Fibroblast of skin of left biceps (primary cell): ENCODE measurements at regions not wholly inside any gene's neighbourhood (a gene's known extent, or its start where the extent isn't known, plus 50 kb on each side); places are given as distances from the start of the nearest gene placed in this dataset.

Experiments used
- DNase-seq, 2 experiments: peaks; one replicate each; pipeline ENCODE4 v3.0.0-alpha.2; 2013; ENCODE audit warnings: low read depth in 2 of 2

DNA sequence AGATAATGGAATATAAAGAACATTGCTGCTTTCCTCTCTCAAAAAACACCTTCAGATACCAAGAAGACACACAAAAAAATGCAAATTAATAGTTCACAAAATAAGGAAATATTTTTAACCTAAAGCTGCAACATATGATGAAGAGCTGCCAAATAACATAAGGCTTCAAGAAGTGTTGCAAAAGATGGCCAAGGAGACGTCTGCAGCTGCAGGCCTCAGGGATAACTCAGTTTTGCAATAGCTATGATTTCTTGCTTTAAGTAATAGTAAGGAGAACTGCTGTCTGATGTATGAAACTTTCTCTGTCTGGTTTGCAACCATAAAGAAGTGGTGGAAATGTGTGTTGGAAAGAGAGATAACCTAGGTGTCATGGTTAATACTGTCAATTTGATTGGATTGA lies 1237.5 kb downstream of the MRPL39 start:
- DNase-seq, result no peak

GRCh38 chr21:24369278-24369677 lies 1238.0 kb downstream of the MRPL39 start:
- DNase-seq, result no peak

DNA sequence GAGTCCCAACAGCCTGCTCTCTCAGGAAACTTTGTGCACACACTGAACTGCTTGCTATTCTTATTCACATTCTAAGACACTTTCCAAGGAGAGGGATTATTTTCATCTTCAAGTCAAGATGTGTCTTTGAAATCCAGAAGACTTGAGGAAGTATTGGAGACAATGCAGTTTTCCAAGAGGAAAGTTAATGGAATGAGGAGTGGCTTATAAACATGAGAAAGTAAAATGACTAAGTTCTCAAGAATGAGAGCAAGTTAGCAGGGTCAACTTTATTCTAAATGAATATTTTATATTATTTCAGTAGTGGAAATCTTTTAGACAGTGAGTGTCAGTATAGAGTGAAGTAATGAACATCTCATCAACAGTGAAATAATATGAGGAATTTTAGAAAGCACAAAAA lies 1239.3 kb downstream of the MRPL39 start:
- DNase-seq, result peak; percentile 2 to 12

GRCh38 chr21:24353492-24353891 lies 1253.8 kb downstream of the MRPL39 start:
- DNase-seq, result no peak

GRCh38 chr21:24339406-24339805 lies 1267.9 kb downstream of the MRPL39 start:
- no peak for DNase-seq

- no peak for DNase-seq
These were observed 1270.8 kb downstream of the MRPL39 start for GRCh38 chr21:24336491-24336890.

DNA sequence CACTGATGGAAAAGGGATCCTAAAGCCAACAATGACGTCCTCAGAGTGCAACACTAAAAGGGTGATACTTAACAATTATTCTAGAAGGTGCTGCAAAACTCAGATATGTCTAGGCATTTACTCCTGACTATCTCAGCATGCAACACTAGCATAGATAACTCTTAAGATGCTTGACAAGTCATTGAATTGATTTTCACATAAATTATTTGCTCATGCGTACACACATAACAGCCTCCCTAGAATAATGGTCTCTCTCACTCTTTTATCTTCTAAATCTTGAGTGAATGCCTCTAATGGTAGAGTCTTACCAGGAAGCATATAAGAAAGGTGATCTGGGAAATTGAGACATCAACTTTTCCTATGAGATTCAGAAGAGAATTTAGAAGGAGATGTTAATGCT lies 1283.7 kb downstream of the MRPL39 start:
- DNase-seq, result no peak

DNA sequence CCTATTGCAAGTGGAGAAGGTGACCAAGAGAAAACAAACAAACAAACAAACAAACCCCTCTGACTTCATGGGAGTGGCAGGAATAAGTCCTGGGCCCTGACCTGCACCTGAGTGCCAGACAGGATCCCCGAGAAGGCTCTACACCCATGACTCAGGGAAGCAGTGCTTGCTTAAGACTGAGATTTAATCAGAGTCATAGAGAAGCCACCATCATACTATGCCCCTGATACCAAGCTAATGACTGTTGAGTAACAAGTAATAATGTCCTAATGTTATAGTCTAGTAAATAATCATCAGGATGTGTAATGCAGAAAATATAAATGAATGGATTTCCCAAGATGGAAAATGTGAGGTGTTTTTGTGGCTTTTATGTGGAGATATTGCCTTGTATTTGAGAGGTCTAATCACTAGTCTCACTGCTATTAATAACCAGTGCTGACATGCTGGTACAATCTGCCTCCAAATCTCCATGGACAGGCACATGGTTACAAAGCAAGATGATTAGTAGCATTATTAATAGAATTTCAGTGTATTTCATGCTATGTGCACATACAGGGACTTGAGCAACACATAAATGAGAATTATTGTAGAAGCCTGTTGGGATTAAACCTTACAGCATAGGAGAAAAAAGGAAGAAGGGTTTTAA lies 1290.9 kb downstream of the MRPL39 start:
- no peak for DNase-seq

- DNase-seq, result no peak
These were observed 1296.5 kb downstream of the MRPL39 start for GRCh38 chr21:24310788-24311187.

DNA sequence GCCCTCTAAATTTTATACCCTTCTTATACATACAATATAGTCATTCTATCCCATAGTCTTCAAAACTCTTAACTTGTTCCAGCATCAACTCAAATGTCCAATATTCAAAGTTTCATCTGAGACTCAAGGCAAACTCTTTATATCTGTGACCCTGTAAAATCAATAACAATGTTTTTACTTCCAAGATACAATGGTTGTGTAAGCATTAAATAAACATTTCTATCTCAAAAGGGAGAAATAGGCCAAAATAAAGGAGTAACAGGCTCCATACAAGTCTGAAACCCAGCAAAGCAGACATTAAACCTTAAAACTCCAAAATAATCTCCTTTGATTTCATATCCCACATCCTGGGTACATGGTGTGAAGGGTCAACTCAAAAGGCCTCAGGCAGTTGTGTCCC lies 1299.1 kb downstream of the MRPL39 start:
- DNase-seq, result no peak

GRCh38 chr21:24302400-24302799 lies 1304.9 kb downstream of the MRPL39 start:
- DNase-seq, result no peak

DNA sequence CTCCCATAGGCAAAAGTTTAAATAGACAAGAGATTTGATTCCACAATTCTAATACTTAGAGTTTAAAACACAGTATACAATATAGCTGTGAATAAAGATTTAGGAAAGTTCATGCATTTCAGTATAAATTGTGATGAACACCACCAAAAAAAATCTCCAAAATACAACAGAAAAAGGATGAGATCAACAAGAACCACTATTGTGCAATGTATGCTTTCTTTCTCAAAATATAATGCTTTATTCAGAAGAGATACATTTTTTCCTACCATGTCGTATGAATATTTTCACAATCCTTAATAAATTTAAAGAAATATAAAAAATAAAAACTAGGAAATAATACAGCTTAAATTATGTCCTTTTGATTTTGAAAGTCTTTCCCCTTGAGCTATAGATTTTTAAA lies 1309.2 kb downstream of the MRPL39 start:
- no peak for DNase-seq

- DNase-seq, result no peak
These were observed 1313.1 kb downstream of the MRPL39 start for GRCh38 chr21:24294171-24294570.

DNA sequence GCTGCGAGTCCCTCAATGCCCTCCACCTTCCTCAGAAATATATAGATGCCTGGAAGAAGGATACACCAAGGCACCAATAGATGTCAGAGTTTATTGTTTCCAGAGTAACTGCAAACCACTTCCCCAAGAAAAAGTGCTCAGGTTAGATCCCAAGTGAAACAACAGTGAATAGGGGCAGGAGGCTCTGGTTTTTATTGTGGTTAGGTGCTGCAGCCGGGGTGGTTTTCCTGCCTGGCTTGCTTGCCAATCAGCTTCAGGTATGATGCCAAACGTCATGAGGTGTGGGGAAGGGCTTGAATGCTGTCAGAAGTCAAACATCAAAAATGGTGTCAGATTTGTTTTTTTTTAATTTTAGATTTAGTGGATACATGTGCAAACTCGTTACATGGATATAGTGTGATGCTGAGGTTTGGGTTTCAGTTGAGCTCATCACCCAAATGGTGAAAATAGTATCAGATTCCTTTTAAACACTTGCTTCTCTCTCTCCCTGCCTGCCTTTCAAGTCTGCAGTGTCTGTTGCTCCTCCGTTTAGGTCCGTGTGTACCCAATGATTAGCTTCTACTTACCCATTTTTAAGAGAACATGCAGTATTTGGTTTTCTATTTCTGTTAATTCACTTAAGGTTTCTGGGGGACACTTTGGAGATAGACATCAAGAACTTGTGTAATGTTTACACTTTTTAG lies 1317.0 kb downstream of the MRPL39 start:
- DNase-seq, result no peak

GRCh38 chr21:24289539-24289938 lies 1317.7 kb downstream of the MRPL39 start:
- DNase-seq, result no peak

GRCh38 chr21:24280596-24280995 lies 1326.7 kb downstream of the MRPL39 start:
- no peak for DNase-seq

DNA sequence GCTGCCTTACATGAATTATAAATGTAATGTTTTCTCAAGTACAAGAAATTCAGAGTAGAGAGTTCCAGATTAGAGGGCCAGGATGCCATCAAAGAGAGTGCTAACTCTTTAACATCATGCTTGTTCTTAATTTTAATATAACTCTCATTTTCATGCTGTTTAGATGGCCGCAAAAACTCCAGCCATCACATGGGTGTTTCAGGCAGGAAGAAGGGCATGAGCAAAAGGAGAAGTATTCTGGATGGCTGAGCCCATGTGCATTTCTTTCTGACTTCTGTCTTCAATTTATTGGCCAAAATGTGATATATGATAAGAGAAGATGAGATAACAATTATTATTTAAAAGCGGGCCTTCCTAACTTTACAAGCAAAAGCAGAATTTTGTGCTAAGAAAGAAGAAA lies 1328.6 kb downstream of the MRPL39 start:
- DNase-seq, result no peak

- DNase-seq, result peak in 1 of 2 experiments; percentile 5
These were observed 1331.1 kb downstream of the MRPL39 start for GRCh38 chr21:24276204-24276603.

- DNase-seq, result no peak
These were observed 1331.7 kb downstream of the MRPL39 start for GRCh38 chr21:24275616-24276015.

- no peak for DNase-seq
These were observed 1334.8 kb downstream of the MRPL39 start for GRCh38 chr21:24272521-24272938.

GRCh38 chr21:24265987-24266386 lies 1341.3 kb downstream of the MRPL39 start:
- DNase-seq, result no peak

GRCh38 chr21:24260751-24261150 lies 1346.5 kb downstream of the MRPL39 start:
- DNase-seq, result no peak

DNA sequence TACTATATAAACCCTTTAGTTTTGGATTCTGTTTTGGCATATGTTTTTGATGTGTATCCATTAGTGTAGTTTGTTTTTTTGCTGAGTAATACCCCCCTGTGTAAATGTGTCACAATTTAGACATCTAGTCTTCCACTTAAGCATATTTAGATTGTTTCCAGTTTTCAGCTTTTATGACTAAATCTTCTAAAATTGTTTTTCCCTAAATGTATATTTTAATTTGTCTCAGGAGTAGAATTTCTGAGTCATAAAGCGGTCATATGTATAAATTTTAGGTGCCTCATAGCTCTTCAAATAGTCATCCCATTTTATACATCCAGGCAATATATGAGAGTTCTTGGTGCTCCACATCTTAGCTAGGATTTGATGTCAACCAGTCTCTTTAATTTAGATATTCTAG lies 1348.0 kb downstream of the MRPL39 start:
- peak; percentile 50 to 62 for DNase-seq

- no peak for DNase-seq
These were observed 1351.7 kb downstream of the MRPL39 start for GRCh38 chr21:24255591-24255990.
